WTC11 (cell line): ENCODE measurements at regions not wholly inside any gene's neighbourhood (a gene's known extent, or its start where the extent isn't known, plus 50 kb on each side); places are given as distances from the start of the nearest gene placed in this dataset.

Experiments
- ATAC-seq: fragments of 200-7000 bp; cut with Tn5 transposase; 2 replicates; pipeline ENCODE4 v1.10.0; 2021; ENCODE audit warnings: mild to moderate bottlenecking, moderate library complexity
- CTCF ChIA-PET: fragments of 300-600 bp; sonication (Branson Sonifier 250); formaldehyde crosslinking; loops from one replicate; lab custom pipeline; 2021; ENCODE audit warnings: antibody characterized with exemption; lab: Charles Lee
- POLR2A ChIA-PET: fragments of 350-600 bp; sonication (Branson Sonifier 250); formaldehyde crosslinking; loops from one replicate; lab custom pipeline; 2021; ENCODE audit warnings: antibody characterized with exemption; lab: Charles Lee
- DNase-seq: peaks from one replicate; pipeline ENCODE4 v3.0.0; 2021; ENCODE audit warnings: low spot score
- H3K27ac Mint-ChIP-seq: 2 replicates; pipeline ENCODE4 v1.8.0; 2021; ENCODE audit warnings: mixed read lengths
- H3K27me3 Mint-ChIP-seq: 2 replicates; pipeline ENCODE4 v1.8.0; 2021; ENCODE audit warnings: low read depth, mild to moderate bottlenecking, moderate library complexity, mixed read lengths
- H3K36me3 Mint-ChIP-seq: 2 replicates; pipeline ENCODE4 v1.8.0; 2021; ENCODE audit warnings: mixed read lengths
- H3K4me1 Mint-ChIP-seq: 2 replicates; pipeline ENCODE4 v1.8.0; 2022; ENCODE audit warnings: mixed read lengths
- H3K4me3 Mint-ChIP-seq: 2 replicates; pipeline ENCODE4 v1.8.0; 2021; ENCODE audit warnings: mild to moderate bottlenecking, moderate library complexity, mixed read lengths
- H3K9me3 Mint-ChIP-seq: 2 replicates; pipeline ENCODE4 v1.8.0; 2021; ENCODE audit warnings: mixed read lengths
- ATF1 ChIP-seq: sonication (generic); formaldehyde crosslinking; IDR thresholded peaks from 2 replicates; pipeline ENCODE4 v1.8.1; 2023; ENCODE audit warnings: mild to moderate bottlenecking, moderate library complexity, missing genetic modification reagents
- EMX1 ChIP-seq: fragments of 250-450 bp; sonication (Bioruptor Pico); IDR thresholded peaks from 2 replicates; pipeline ENCODE4 v1.8.0; 2021; ENCODE audit warnings: mild to moderate bottlenecking
- ETV6 ChIP-seq: sonication (generic); formaldehyde crosslinking; IDR thresholded peaks from 2 replicates; pipeline ENCODE4 v1.8.1; 2022; ENCODE audit warnings: mild to moderate bottlenecking, missing genetic modification reagents
- JUN ChIP-seq: sonication (generic); formaldehyde crosslinking; IDR thresholded peaks from 2 replicates; pipeline ENCODE4 v1.8.0; 2023; ENCODE audit warnings: mild to moderate bottlenecking, missing genetic modification reagents
- MLX ChIP-seq: sonication (generic); formaldehyde crosslinking; IDR thresholded peaks from 2 replicates; pipeline ENCODE4 v1.8.1; 2023; ENCODE audit warnings: mild to moderate bottlenecking, missing genetic modification reagents, moderate library complexity
- NFE2L1 ChIP-seq: sonication (generic); formaldehyde crosslinking; IDR thresholded peaks from 2 replicates; pipeline ENCODE4 v1.8.1; 2023; ENCODE audit warnings: missing genetic modification reagents
- RELA ChIP-seq: sonication (generic); formaldehyde crosslinking; IDR thresholded peaks from 2 replicates; pipeline ENCODE4 v1.8.1; 2022; ENCODE audit warnings: missing genetic modification reagents, mild to moderate bottlenecking, borderline replicate concordance
- SMAD4 ChIP-seq: sonication (generic); formaldehyde crosslinking; IDR thresholded peaks from 2 replicates; pipeline ENCODE4 v1.8.0; 2022; ENCODE audit warnings: mild to moderate bottlenecking, missing genetic modification reagents
- TEAD1 ChIP-seq: sonication (generic); formaldehyde crosslinking; IDR thresholded peaks from 2 replicates; pipeline ENCODE4 v1.8.0; 2022; ENCODE audit warnings: mild to moderate bottlenecking, missing genetic modification reagents
- ZNF232 ChIP-seq: sonication (generic); formaldehyde crosslinking; IDR thresholded peaks from 2 replicates; pipeline ENCODE4 v1.8.0; 2022; ENCODE audit warnings: mild to moderate bottlenecking, missing genetic modification reagents
- ZNF396 ChIP-seq: fragments of 250-450 bp; sonication (Bioruptor Pico); IDR thresholded peaks from 2 replicates; pipeline ENCODE4 v1.8.0; 2021; ENCODE audit warnings: mild to moderate bottlenecking, moderate library complexity, borderline replicate concordance
- ZNF512 ChIP-seq: sonication (generic); formaldehyde crosslinking; IDR thresholded peaks from 2 replicates; pipeline ENCODE4 v1.8.1; 2022; ENCODE audit warnings: missing genetic modification reagents, borderline replicate concordance
- TF ChIP-seq, protein P1 (sequence below): sonication (generic); formaldehyde crosslinking; IDR thresholded peaks from 2 replicates; pipeline ENCODE4 v1.8.0; 2023; ENCODE audit warnings: missing genetic modification reagents, mild to moderate bottlenecking, borderline replicate concordance
- TF ChIP-seq, protein P2 (sequence below): sonication (generic); formaldehyde crosslinking; IDR thresholded peaks from 2 replicates; pipeline ENCODE4 v1.8.0; 2023; ENCODE audit warnings: mild to moderate bottlenecking, missing genetic modification reagents
- TF ChIP-seq, protein P3 (sequence below): sonication (generic); formaldehyde crosslinking; IDR thresholded peaks from 2 replicates; pipeline ENCODE4 v1.8.0; 2022; ENCODE audit warnings: mild to moderate bottlenecking, missing genetic modification reagents
- TF ChIP-seq, protein P4 (sequence below): sonication (generic); formaldehyde crosslinking; IDR thresholded peaks from 2 replicates; pipeline ENCODE4 v1.8.0; 2022; ENCODE audit warnings: missing genetic modification reagents

DNA sequence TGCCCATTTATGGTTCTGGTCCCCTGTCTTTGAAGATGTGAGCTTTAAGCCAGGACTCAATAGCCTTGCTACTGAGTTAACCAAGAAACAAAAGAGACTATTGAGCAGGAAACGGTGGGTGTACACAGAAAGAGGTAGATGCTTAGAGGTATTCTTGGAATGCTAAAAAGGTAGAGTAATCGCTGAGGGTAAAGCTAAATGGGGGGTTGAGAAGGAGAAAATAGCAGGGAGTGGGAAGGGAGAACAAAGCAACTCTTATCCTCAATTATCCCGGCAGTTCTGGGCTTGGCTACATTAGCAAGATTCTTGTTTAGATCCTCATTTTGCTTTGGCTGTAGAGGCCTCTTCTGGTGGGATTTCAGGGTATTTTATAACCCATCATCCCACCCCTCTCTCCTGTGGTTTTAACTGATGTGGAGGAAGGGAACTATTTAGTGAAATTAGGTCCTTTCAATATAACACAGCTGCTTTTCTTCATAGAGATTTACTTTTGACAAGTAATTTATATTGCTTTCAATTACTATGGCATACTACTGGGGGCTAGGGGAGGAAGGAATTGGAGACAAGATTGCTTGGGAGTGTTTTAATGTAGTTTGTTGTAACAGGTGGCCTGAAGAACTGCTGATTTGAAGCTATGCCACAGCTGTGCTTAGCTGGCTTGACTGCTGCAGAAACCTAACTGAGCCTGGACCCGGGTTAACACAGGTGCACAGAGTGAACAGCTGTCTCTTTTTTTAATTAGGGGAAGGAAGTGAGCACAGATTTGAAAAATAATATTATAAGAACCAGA is 234.3 kb upstream of the CCDC54 start (continued):
- TF ChIP-seq, protein P1, sequence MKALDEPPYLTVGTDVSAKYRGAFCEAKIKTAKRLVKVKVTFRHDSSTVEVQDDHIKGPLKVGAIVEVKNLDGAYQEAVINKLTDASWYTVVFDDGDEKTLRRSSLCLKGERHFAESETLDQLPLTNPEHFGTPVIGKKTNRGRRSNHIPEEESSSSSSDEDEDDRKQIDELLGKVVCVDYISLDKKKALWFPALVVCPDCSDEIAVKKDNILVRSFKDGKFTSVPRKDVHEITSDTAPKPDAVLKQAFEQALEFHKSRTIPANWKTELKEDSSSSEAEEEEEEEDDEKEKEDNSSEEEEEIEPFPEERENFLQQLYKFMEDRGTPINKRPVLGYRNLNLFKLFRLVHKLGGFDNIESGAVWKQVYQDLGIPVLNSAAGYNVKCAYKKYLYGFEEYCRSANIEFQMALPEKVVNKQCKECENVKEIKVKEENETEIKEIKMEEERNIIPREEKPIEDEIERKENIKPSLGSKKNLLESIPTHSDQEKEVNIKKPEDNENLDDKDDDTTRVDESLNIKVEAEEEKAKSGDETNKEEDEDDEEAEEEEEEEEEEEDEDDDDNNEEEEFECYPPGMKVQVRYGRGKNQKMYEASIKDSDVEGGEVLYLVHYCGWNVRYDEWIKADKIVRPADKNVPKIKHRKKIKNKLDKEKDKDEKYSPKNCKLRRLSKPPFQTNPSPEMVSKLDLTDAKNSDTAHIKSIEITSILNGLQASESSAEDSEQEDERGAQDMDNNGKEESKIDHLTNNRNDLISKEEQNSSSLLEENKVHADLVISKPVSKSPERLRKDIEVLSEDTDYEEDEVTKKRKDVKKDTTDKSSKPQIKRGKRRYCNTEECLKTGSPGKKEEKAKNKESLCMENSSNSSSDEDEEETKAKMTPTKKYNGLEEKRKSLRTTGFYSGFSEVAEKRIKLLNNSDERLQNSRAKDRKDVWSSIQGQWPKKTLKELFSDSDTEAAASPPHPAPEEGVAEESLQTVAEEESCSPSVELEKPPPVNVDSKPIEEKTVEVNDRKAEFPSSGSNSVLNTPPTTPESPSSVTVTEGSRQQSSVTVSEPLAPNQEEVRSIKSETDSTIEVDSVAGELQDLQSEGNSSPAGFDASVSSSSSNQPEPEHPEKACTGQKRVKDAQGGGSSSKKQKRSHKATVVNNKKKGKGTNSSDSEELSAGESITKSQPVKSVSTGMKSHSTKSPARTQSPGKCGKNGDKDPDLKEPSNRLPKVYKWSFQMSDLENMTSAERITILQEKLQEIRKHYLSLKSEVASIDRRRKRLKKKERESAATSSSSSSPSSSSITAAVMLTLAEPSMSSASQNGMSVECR (CRISPR knock-in tag) = no peak
- TF ChIP-seq EMX1 (no peak), ETV6 (CRISPR knock-in tag) (no peak)

DNA sequence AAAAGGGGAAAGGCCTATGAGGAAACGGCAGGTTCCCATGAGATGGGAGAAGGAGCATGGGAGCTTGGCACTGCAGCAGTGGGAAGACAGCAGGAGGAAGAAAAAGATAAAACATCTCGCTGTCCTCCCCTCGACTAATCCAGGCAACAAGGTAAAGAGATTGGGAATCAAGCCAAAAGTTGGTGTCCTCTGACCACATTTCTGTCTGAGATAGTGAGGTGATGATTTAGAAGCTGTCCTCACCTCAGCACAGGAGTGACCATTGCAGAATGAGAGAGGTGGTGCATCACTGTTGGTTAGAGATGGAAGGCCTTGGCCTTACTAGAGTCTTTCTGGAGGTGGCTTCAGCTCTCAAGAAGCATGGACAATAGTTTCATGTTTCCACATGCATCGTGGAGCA is 226.6 kb upstream of the CCDC54 start:
- Mint-ChIP-seq H3K9me3 (peaks cover 19% of the 10 kb centered on the region), H3K4me3 (no peak overlapping the region)
- CTCF ChIA-PET = no interaction called here
- DNase-seq = no peak
- TF ChIP-seq NFE2L1 (no peak), TEAD1 (CRISPR knock-in tag) (no peak), ATF1 (no peak), ZNF232 (CRISPR knock-in tag) (no peak), ZNF396 (CRISPR knock-in tag) (no peak), SMAD4 (CRISPR knock-in tag) (no peak)
- TF ChIP-seq, protein P2, sequence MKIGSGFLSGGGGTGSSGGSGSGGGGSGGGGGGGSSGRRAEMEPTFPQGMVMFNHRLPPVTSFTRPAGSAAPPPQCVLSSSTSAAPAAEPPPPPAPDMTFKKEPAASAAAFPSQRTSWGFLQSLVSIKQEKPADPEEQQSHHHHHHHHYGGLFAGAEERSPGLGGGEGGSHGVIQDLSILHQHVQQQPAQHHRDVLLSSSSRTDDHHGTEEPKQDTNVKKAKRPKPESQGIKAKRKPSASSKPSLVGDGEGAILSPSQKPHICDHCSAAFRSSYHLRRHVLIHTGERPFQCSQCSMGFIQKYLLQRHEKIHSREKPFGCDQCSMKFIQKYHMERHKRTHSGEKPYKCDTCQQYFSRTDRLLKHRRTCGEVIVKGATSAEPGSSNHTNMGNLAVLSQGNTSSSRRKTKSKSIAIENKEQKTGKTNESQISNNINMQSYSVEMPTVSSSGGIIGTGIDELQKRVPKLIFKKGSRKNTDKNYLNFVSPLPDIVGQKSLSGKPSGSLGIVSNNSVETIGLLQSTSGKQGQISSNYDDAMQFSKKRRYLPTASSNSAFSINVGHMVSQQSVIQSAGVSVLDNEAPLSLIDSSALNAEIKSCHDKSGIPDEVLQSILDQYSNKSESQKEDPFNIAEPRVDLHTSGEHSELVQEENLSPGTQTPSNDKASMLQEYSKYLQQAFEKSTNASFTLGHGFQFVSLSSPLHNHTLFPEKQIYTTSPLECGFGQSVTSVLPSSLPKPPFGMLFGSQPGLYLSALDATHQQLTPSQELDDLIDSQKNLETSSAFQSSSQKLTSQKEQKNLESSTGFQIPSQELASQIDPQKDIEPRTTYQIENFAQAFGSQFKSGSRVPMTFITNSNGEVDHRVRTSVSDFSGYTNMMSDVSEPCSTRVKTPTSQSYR (CRISPR knock-in tag) = no peak
- TF ChIP-seq, all 79 proteins: peak for 0
- Mint-ChIP-seq H3K4me1 (no peaks in the 10 kb centered on the region), H3K27me3 (no peaks in the 10 kb centered on the region; the same call in 1 of the 2 replicates), H3K36me3 (peaks cover 6% of the 10 kb centered on the region), H3K27ac (no peak overlapping the region)
- ATAC-seq = no peak
- POLR2A ChIA-PET = no interaction called here

DNA sequence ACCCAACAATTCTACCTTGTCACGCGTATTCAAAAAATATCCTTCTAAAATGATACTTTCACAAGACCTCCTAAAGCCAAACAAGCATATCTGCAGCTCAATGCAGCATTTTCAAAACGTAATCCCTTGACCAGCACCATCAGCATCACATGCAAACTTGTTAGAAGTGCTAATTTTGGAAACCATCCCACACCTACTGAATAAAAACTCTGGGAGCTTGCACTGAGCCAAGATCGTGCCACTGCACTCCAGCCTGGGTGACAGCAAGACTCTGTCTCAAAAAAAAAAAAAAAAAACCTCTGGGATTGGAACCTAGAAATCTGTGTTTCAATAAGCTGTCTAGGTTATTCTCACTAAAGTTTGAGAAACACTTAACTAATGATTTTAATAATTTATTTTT is 223.3 kb upstream of the CCDC54 start:
- POLR2A ChIA-PET = interaction anchor here (0.6 kb wide), 1 partner anchor 35 kb away, joined by 3 read pairs; no protein-coding TSS in a partner anchor
- no peaks in the 10 kb centered on the region for H3K4me1 Mint-ChIP-seq
- TF ChIP-seq, protein P3, sequence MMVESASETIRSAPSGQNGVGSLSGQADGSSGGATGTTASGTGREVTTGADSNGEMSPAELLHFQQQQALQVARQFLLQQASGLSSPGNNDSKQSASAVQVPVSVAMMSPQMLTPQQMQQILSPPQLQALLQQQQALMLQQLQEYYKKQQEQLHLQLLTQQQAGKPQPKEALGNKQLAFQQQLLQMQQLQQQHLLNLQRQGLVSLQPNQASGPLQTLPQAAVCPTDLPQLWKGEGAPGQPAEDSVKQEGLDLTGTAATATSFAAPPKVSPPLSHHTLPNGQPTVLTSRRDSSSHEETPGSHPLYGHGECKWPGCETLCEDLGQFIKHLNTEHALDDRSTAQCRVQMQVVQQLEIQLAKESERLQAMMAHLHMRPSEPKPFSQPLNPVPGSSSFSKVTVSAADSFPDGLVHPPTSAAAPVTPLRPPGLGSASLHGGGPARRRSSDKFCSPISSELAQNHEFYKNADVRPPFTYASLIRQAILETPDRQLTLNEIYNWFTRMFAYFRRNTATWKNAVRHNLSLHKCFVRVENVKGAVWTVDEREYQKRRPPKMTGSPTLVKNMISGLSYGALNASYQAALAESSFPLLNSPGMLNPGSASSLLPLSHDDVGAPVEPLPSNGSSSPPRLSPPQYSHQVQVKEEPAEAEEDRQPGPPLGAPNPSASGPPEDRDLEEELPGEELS (CRISPR knock-in tag) = no peak
- TF ChIP-seq ETV6 (CRISPR knock-in tag) = no peak
- TF ChIP-seq MLX (CRISPR knock-in tag) = no peak
- no peak for TF ChIP-seq JUN (CRISPR knock-in tag)
- TF ChIP-seq, protein P4, sequence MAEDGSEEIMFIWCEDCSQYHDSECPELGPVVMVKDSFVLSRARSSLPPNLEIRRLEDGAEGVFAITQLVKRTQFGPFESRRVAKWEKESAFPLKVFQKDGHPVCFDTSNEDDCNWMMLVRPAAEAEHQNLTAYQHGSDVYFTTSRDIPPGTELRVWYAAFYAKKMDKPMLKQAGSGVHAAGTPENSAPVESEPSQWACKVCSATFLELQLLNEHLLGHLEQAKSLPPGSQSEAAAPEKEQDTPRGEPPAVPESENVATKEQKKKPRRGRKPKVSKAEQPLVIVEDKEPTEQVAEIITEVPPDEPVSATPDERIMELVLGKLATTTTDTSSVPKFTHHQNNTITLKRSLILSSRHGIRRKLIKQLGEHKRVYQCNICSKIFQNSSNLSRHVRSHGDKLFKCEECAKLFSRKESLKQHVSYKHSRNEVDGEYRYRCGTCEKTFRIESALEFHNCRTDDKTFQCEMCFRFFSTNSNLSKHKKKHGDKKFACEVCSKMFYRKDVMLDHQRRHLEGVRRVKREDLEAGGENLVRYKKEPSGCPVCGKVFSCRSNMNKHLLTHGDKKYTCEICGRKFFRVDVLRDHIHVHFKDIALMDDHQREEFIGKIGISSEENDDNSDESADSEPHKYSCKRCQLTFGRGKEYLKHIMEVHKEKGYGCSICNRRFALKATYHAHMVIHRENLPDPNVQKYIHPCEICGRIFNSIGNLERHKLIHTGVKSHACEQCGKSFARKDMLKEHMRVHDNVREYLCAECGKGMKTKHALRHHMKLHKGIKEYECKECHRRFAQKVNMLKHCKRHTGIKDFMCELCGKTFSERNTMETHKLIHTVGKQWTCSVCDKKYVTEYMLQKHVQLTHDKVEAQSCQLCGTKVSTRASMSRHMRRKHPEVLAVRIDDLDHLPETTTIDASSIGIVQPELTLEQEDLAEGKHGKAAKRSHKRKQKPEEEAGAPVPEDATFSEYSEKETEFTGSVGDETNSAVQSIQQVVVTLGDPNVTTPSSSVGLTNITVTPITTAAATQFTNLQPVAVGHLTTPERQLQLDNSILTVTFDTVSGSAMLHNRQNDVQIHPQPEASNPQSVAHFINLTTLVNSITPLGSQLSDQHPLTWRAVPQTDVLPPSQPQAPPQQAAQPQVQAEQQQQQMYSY = no peak
- TF ChIP-seq RELA = no peak
- no peak for TF ChIP-seq ZNF512 (CRISPR knock-in tag)

More for the DNA sequence above, 223.3 kb upstream of the CCDC54 start:
- Mint-ChIP-seq H3K36me3 (peaks cover 31% of the 10 kb centered on the region), H3K9me3 (peaks cover 50% of the 10 kb centered on the region), H3K27me3 (no peaks in the 10 kb centered on the region; the same call in 1 of the 2 replicates), H3K27ac (no peak overlapping the region), H3K4me3 (no peak overlapping the region)
- no peak for DNase-seq
- CTCF ChIA-PET = no interaction called here
- no peak for ATAC-seq
